Liver (tissue), 3 donors: ENCODE measurements at regions not wholly inside any gene's neighbourhood (a gene's known extent, or its start where the extent isn't known, plus 50 kb on each side); places are given as distances from the start of the nearest gene placed in this dataset.

ENCODE experiments used
- ATF3 ChIP-seq: IDR thresholded peaks from 2 replicates; pipeline ENCODE4 v1.6.1; 2016; ENCODE audit warnings: antibody characterized with exemption
- CTCF ChIP-seq: fragments of 150-350 bp; IDR thresholded peaks from 2 replicates; pipeline ENCODE4 v1.5.1; 2017; ENCODE audit warnings: improper control_type of control experiment, low read depth, low read length; ENCODE audit not compliant: missing input control
- GABPA ChIP-seq, 2 donors: IDR thresholded peaks in 1 of 2; conservative IDR thresholded peaks in 1 of 2; 2 replicates each; pipeline ENCODE4 v1.6.1; 2016; ENCODE audit warnings: antibody characterized with exemption in 2 of 2, mild to moderate bottlenecking in 1 of 2, moderate library complexity in 1 of 2
- HNF4A ChIP-seq, 2 donors: conservative IDR thresholded peaks; 2 replicates each; pipeline ENCODE4 v1.6.1; 2016; ENCODE audit warnings: antibody characterized with exemption in 2 of 2, mild to moderate bottlenecking in 2 of 2
- JUND ChIP-seq, 2 donors: IDR thresholded peaks; 2 replicates each; pipeline ENCODE4 v1.6.1; 2016; ENCODE audit warnings: antibody characterized with exemption in 2 of 2
- RAD21 ChIP-seq, 2 donors: IDR thresholded peaks; 2 replicates each; pipeline ENCODE4 v1.6.1; 2016; ENCODE audit warnings: antibody characterized with exemption in 2 of 2, mild to moderate bottlenecking in 2 of 2
- REST ChIP-seq: IDR thresholded peaks from 2 replicates; pipeline ENCODE4 v1.6.1; 2016; ENCODE audit warnings: antibody characterized with exemption, mild to moderate bottlenecking
- SP1 ChIP-seq: IDR thresholded peaks from 2 replicates; pipeline ENCODE4 v1.6.1; 2018; ENCODE audit warnings: antibody characterized with exemption, mild to moderate bottlenecking
- TAF1 ChIP-seq: conservative IDR thresholded peaks from 2 replicates; pipeline ENCODE4 v1.6.1; 2016; ENCODE audit warnings: antibody characterized with exemption, mild to moderate bottlenecking
- YY1 ChIP-seq: IDR thresholded peaks from 2 replicates; pipeline ENCODE4 v1.6.1; 2016; ENCODE audit warnings: antibody characterized with exemption, mild to moderate bottlenecking
- ZBTB33 ChIP-seq: IDR thresholded peaks from 2 replicates; pipeline ENCODE4 v1.6.1; 2016; ENCODE audit warnings: antibody characterized with exemption
- TF ChIP-seq, protein P1 (sequence below): IDR thresholded peaks from 2 replicates; pipeline ENCODE4 v1.6.1; 2016; ENCODE audit warnings: antibody characterized with exemption
- donor health status: healthy.
- donor health status: healthy.

GRCh38 chr4:173626277-173626676 lies 96.2 kb upstream of the HAND2 start:
- TF ChIP-seq REST (no peak), CTCF (no peak), RAD21 (IDR thresholded peaks at IDR 0.05) (no peak), YY1 (no peak), ATF3 (no peak), SP1 (no peak), ZBTB33 (no peak), TAF1 (no peak), JUND (IDR thresholded peaks at IDR 0.05) (no peak), HNF4A (conservative IDR thresholded peaks at IDR 0.05) (no peak), GABPA (IDR thresholded peaks at IDR 0.05 in 1 of 2, conservative IDR thresholded peaks at IDR 0.05 in 1 of 2) (no peak)
- TF ChIP-seq, protein P1, sequence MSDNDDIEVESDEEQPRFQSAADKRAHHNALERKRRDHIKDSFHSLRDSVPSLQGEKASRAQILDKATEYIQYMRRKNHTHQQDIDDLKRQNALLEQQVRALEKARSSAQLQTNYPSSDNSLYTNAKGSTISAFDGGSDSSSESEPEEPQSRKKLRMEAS = no peak
